Mesendoderm (in vitro differentiated cells): ENCODE measurements at regions not wholly inside any gene's neighbourhood (a gene's known extent, or its start where the extent isn't known, plus 50 kb on each side); places are given as distances from the start of the nearest gene placed in this dataset.
"Not testable (repeated sequence)": the region's sequence is repeated elsewhere in the genome, so short reads cannot be mapped to it uniquely, and the experiment has no call there.

Source experiments
- DNase-seq: peaks from one replicate; pipeline ENCODE4 v3.0.0; 2013
- H2AK5ac ChIP-seq: 2 replicates; pipeline ENCODE4 v1.6.1; 2013; ENCODE audit warnings: low read length, inconsistent platforms
- H2BK120ac ChIP-seq: 2 replicates; pipeline ENCODE4 v1.6.1; 2013; ENCODE audit warnings: low read depth, mild to moderate bottlenecking, low read length, moderate library complexity, mixed read lengths
- H2BK15ac ChIP-seq: replicated peaks from 2 replicates; pipeline ENCODE4 v1.6.1; 2013; ENCODE audit warnings: low read depth, mild to moderate bottlenecking, moderate library complexity
- H2BK5ac ChIP-seq: 2 replicates; pipeline ENCODE4 v1.6.1; 2013; ENCODE audit warnings: low read length, inconsistent platforms
- H3K18ac ChIP-seq: 2 replicates; pipeline ENCODE4 v1.6.1; 2013; ENCODE audit warnings: mild to moderate bottlenecking, low read length, mixed read lengths
- H3K23ac ChIP-seq: one replicate; pipeline ENCODE4 v1.6.1; 2013; ENCODE audit warnings: low read length
- H3K27ac ChIP-seq: 2 replicates; pipeline ENCODE4 v1.5.1; 2013; ENCODE audit warnings: low read depth, mild to moderate bottlenecking, inconsistent platforms, low read length, moderate library complexity
- H3K27me3 ChIP-seq: 2 replicates; pipeline ENCODE4 v1.6.1; 2013; ENCODE audit warnings: low read length, control low read depth, mild to moderate bottlenecking, inconsistent platforms; ENCODE audit not compliant: insufficient read depth, poor library complexity
- H3K36me3 ChIP-seq: 2 replicates; pipeline ENCODE4 v1.6.1; 2013; ENCODE audit warnings: low read length, inconsistent platforms; ENCODE audit not compliant: control insufficient read depth, insufficient read depth
- H3K4ac ChIP-seq: one replicate; pipeline ENCODE4 v1.6.1; 2013; ENCODE audit warnings: low read depth, mild to moderate bottlenecking, low read length, moderate library complexity
- H3K4me1 ChIP-seq: 2 replicates; pipeline ENCODE4 v1.6.1; 2013; ENCODE audit warnings: low read depth, low read length, inconsistent platforms; ENCODE audit not compliant: control insufficient read depth
- H3K4me2 ChIP-seq: 2 replicates; pipeline ENCODE4 v1.6.1; 2013; ENCODE audit warnings: low read length
- H3K4me3 ChIP-seq: 2 replicates; pipeline ENCODE4 v1.5.1; 2013; ENCODE audit warnings: mild to moderate bottlenecking, low read length
- H3K56ac ChIP-seq: one replicate; pipeline ENCODE4 v1.6.1; 2013; ENCODE audit warnings: low read length
- H3K79me1 ChIP-seq: 2 replicates; pipeline ENCODE4 v1.6.1; 2013; ENCODE audit warnings: low read length, inconsistent platforms
- H3K79me2 ChIP-seq: 2 replicates; pipeline ENCODE4 v1.6.1; 2013; ENCODE audit warnings: mild to moderate bottlenecking, low read length; ENCODE audit not compliant: control insufficient read depth, insufficient read depth
- H3K9ac ChIP-seq: 2 replicates; pipeline ENCODE4 v1.6.1; 2013; ENCODE audit warnings: low read length, inconsistent platforms
- H4K5ac ChIP-seq: one replicate; pipeline ENCODE4 v1.6.1; 2013; ENCODE audit warnings: low read length
- H4K8ac ChIP-seq: one replicate; pipeline ENCODE4 v1.6.1; 2013; ENCODE audit warnings: low read depth, mild to moderate bottlenecking, control low read depth, low read length, moderate library complexity
- WGBS: extraction: QIAGEN DNeasy Blood & Tissue Kit; methylation state at CpG from one replicate; pipeline ENCODE4 v1.1.7; 2013; ENCODE audit warnings: low lambda C conversion rate, missing lambda C conversion rate; ENCODE audit not compliant: insufficient coverage; ENCODE audit errors: extremely low coverage; 5-methylcytosine and 5-hydroxymethylcytosine counted together

DNA sequence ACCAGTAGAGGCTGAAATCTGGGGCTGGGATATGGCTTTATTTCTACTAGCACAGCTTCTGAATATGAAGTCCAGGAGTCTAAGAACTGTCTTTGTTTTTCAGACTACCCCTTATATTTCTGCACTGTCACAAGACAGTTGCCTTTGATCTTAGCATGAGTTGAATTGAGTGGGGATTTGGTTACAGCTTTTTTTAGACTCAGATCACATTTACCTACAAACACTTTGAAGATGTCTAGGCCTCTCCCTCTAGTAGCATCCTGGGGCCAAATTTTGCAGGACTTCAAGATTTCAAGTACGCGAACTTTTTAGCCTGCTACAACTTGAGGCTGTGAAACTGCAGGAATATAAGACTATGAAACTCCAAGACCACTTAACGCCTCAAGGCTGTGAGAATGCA, 240.2 kb downstream of the NEBL start:
- Histone ChIP-seq H3K18ac (no peak overlapping the region), H2BK5ac (no peak overlapping the region), H3K23ac (no peak overlapping the region), H3K36me3 (no peaks in the 10 kb centered on the region), H4K5ac (no peak overlapping the region), H3K27me3 (no peaks in the 10 kb centered on the region), H3K79me1 (no peaks in the 10 kb centered on the region), H2BK120ac (no peak overlapping the region), H4K8ac (no peak overlapping the region), H3K79me2 (no peaks in the 10 kb centered on the region), H2AK5ac (no peak overlapping the region), H3K4me1 (no peaks in the 10 kb centered on the region), H3K4me3 (no peak overlapping the region), H2BK15ac (no peak overlapping the region), H3K4ac (no peak overlapping the region), H3K4me2 (no peak overlapping the region), H3K27ac (no peak overlapping the region), H3K56ac (no peak overlapping the region), H3K9ac (no peak overlapping the region)
- no CpG with 5 or more reads among the region's 3 CpGs for WGBS
- DNase-seq = no peak

DNA sequence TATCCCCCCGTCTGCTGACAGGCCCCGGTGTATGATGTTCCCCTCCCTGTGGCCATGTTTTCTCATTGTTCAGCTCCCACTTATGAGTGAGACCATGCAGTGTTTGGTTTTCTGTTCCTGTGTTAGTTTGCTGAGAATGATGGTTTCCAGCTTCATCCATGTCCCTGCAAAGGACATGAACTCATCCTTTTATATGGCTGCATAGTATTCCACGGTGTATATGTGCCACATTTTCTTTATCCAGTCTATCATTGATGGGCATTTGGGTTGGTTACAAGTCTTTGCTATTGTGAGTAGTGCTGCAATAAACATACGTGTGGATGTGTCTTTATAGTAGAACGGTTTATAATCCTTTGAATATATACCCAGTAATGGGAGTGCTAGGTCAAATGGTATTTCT, 244.7 kb downstream of the NEBL start:
- H4K5ac ChIP-seq, H2AK5ac ChIP-seq: not testable (repeated sequence)
- WGBS = no CpG with 5 or more reads among the region's 5 CpGs

DNA sequence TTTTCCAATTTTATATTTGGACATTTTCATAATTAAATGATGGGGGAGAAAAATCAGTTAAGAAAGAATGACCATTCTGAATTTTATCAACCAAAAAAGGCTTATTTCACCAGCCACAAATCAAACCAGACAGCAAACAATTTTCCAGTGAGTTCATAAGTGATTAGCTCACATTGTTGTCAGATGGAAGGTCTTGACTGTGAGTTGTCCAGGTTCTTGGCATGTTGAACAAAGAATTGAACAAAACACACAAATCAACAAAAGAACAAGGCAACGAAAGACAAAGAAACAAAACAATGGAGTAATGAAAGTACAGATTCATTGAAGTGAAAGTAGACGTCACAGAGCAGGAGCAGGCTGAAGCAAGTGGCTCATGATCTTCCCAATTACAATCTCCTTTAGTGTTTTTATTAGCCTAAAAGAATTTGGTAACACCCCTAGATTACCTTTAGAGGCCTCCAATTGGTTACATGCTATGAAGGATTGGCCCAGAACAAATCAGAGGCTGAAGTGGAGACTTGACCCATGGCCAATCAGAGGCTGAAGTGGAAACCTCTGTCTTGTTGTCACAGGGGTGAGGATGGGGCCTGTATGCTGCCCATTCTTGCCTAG, 248.7 kb downstream of the NEBL start:
- Histone ChIP-seq H3K4me3 (no peak overlapping the region), H2AK5ac (no peak overlapping the region), H4K5ac (no peak overlapping the region), H3K36me3 (no peaks in the 10 kb centered on the region), H3K56ac (no peak overlapping the region), H3K27ac (no peak overlapping the region), H3K4ac (no peak overlapping the region), H3K18ac (no peak overlapping the region), H3K9ac (no peak overlapping the region), H3K79me2 (no peaks in the 10 kb centered on the region), H3K4me2 (no peak overlapping the region), H3K27me3 (no peaks in the 10 kb centered on the region), H2BK5ac (no peak overlapping the region), H3K79me1 (no peaks in the 10 kb centered on the region), H2BK120ac (no peak overlapping the region), H3K4me1 (no peaks in the 10 kb centered on the region), H2BK15ac (no peak overlapping the region), H4K8ac (no peak overlapping the region), H3K23ac (no peak overlapping the region)
- DNase-seq = no peak
- no CpG with 5 or more reads among the region's 2 CpGs for WGBS

More for the DNA sequence above, 244.7 kb downstream of the NEBL start:
- not testable (repeated sequence) for H2BK15ac ChIP-seq, H3K27me3 ChIP-seq, DNase-seq, H2BK120ac ChIP-seq, H3K4me2 ChIP-seq, H3K4me1 ChIP-seq, H2BK5ac ChIP-seq, H3K4me3 ChIP-seq, H3K56ac ChIP-seq, H3K9ac ChIP-seq, H3K18ac ChIP-seq, H3K23ac ChIP-seq, H4K8ac ChIP-seq, H3K36me3 ChIP-seq, H3K4ac ChIP-seq, H3K79me2 ChIP-seq, H3K79me1 ChIP-seq, H3K27ac ChIP-seq

DNA sequence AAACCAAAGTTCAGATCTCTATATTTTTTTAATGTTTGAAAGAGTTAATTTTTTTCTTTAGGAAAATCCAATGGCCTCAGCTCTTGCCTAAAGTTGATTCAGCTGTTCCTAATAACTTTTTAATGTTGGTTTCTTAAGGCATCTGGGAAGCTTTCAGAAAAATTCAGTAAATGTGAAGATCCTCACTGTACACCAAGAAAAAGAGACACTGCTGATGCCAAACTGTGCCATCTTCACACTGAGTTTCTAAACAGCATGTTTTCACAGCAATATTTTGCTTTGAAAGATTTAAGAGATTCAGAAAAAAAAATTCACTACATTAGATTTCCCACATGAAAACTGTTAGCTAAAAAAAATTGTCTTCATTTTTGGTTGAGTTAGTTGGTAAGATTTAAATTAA, 249.4 kb downstream of the NEBL start:
- Histone ChIP-seq H3K79me2 (no peaks in the 10 kb centered on the region), H4K8ac (no peak overlapping the region), H3K56ac (no peak overlapping the region), H3K4me2 (no peak overlapping the region), H3K36me3 (no peaks in the 10 kb centered on the region), H2BK5ac (no peak overlapping the region), H3K4ac (no peak overlapping the region), H2BK120ac (no peak overlapping the region), H3K27me3 (no peaks in the 10 kb centered on the region), H4K5ac (no peak overlapping the region), H3K27ac (no peak overlapping the region), H3K79me1 (no peaks in the 10 kb centered on the region), H3K18ac (no peak overlapping the region), H3K4me1 (no peaks in the 10 kb centered on the region), H3K23ac (no peak overlapping the region), H3K4me3 (no peak overlapping the region), H2BK15ac (no peak overlapping the region), H2AK5ac (no peak overlapping the region), H3K9ac (no peak overlapping the region)
- DNase-seq = no peak

DNA sequence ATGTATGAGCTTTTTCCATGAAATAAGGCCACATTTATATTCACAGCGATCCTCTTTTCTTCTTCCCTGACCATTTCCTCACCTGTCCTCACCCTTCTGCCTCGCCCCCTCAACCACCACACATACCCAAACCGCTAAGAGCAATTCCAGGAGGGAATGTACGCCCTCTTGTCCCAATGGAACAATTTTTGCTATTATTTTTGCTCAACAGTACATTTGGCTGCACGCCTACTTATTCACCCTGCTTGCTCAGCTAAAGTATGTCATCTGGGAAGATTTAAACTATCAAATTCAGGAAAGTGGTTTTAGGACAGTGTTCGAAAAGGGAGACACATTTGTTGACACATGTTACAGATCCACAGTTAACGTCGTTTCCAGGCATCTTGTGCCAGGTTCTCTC, 252.7 kb downstream of the NEBL start:
- Histone ChIP-seq H3K9ac (no peak overlapping the region), H2BK5ac (no peak overlapping the region), H3K4ac (no peak overlapping the region), H3K4me1 (no peaks in the 10 kb centered on the region), H3K4me3 (no peak overlapping the region), H3K56ac (no peak overlapping the region), H4K8ac (no peak overlapping the region), H2BK120ac (no peak overlapping the region), H3K27me3 (no peaks in the 10 kb centered on the region), H4K5ac (no peak overlapping the region), H3K18ac (no peak overlapping the region), H3K36me3 (no peaks in the 10 kb centered on the region), H2AK5ac (no peak overlapping the region), H2BK15ac (no peak overlapping the region), H3K23ac (no peak overlapping the region), H3K79me2 (no peaks in the 10 kb centered on the region), H3K79me1 (no peaks in the 10 kb centered on the region), H3K27ac (no peak overlapping the region), H3K4me2 (no peak overlapping the region)
- no peak for DNase-seq
- no CpG with 5 or more reads among the region's 8 CpGs for WGBS

DNA sequence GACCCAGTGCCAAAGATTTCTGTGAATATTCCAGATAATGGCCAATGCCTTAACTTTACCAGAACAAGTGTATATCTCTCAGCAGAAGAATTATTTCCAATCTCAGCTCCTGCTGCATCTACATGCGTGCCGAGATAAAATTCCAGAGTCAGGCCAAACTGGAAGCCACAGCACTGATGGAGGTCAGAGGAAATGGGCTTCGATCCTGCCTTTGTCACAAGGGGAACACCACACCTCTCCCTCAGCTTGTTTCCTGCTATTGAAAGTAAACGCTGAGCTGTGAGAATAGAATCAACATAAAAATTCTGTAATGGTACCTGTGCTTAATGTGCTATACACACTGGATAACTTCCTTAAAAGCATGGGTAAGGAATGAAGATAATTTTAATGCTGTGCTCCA, 255.5 kb downstream of the NEBL start:
- H3K9ac ChIP-seq = no peak overlapping the region
- H3K4ac ChIP-seq = no peak overlapping the region
- H3K27me3 ChIP-seq = no peaks in the 10 kb centered on the region
- no peaks in the 10 kb centered on the region for H3K79me2 ChIP-seq
- H2BK5ac ChIP-seq = no peak overlapping the region
- H2BK120ac ChIP-seq = no peak overlapping the region
- H4K5ac ChIP-seq = no peak overlapping the region
- H3K27ac ChIP-seq = no peak overlapping the region
- no peak overlapping the region for H2BK15ac ChIP-seq
- no peak overlapping the region for H2AK5ac ChIP-seq
- no peak overlapping the region for H3K4me3 ChIP-seq
- H3K56ac ChIP-seq = no peak overlapping the region
- no peaks in the 10 kb centered on the region for H3K79me1 ChIP-seq
- no peak overlapping the region for H3K4me2 ChIP-seq
- no peak overlapping the region for H3K18ac ChIP-seq
- no peak for DNase-seq
- H3K36me3 ChIP-seq = no peaks in the 10 kb centered on the region
- no peak overlapping the region for H3K23ac ChIP-seq
- WGBS = no CpG with 5 or more reads among the region's 4 CpGs
- no peak overlapping the region for H4K8ac ChIP-seq
- H3K4me1 ChIP-seq = no peaks in the 10 kb centered on the region
